Body of pancreas (tissue), 4 donors: ENCODE measurements at regions not wholly inside any gene's neighbourhood (a gene's known extent, or its start where the extent isn't known, plus 50 kb on each side); places are given as distances from the start of the nearest gene placed in this dataset.

Source experiments
- POLR2A ChIP-seq, 3 donors: fragments of 450-650 bp; IDR thresholded peaks; one replicate each; pipeline ENCODE4 v1.6.1; 2016; ENCODE audit warnings: antibody characterized with exemption in 3 of 3, mild to moderate bottlenecking in 2 of 3
- TF ChIP-seq, protein P1 (sequence below), 7 experiments: fragments of 450-650 bp in 4 of 7; fragments of 200-600 bp in 3 of 7; sonication (generic) in 3 of 7; IDR thresholded peaks; one replicate each; pipeline ENCODE4 v1.5.1; 2016 to 2019; ENCODE audit warnings: antibody characterized with exemption in 7 of 7

DNA sequence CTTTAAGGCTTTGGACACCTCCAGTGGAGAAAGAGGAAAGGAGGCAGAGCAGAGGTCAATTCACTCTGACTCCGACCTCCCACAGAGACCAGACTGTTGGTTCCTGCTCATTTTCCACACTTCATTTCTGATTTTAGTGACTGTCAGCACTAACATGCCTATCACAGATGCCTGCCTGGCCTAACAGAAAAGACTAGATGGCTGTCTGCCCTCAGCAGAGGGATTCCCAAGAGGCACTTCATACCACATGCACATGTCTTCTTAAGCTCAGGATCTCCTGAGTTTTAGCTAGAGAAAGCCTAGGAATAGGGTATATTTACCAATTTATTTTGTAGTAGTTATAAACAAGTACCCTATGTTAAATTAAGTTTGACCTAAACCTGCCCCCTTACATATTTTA, 336.0 kb downstream of the ENC1 start:
- no peak for TF ChIP-seq POLR2A (IDR thresholded peaks at IDR 0.05)
- TF ChIP-seq, protein P1, sequence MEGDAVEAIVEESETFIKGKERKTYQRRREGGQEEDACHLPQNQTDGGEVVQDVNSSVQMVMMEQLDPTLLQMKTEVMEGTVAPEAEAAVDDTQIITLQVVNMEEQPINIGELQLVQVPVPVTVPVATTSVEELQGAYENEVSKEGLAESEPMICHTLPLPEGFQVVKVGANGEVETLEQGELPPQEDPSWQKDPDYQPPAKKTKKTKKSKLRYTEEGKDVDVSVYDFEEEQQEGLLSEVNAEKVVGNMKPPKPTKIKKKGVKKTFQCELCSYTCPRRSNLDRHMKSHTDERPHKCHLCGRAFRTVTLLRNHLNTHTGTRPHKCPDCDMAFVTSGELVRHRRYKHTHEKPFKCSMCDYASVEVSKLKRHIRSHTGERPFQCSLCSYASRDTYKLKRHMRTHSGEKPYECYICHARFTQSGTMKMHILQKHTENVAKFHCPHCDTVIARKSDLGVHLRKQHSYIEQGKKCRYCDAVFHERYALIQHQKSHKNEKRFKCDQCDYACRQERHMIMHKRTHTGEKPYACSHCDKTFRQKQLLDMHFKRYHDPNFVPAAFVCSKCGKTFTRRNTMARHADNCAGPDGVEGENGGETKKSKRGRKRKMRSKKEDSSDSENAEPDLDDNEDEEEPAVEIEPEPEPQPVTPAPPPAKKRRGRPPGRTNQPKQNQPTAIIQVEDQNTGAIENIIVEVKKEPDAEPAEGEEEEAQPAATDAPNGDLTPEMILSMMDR (IDR thresholded peaks at IDR 0.05) = no peak
